Esophagus muscularis mucosa (tissue), 4 donors: ENCODE measurements at regions not wholly inside any gene's neighbourhood (a gene's known extent, or its start where the extent isn't known, plus 50 kb on each side); places are given as distances from the start of the nearest gene placed in this dataset.
"Not testable (repeated sequence)": the region's sequence is repeated elsewhere in the genome, so short reads cannot be mapped to it uniquely, and the experiment has no call there.

Experiments used
- DNase-seq: peaks from one replicate; pipeline ENCODE4 v3.0.0-alpha.2; 2017; ENCODE audit errors: extremely low spot score
- H3K27ac ChIP-seq, 4 donors: fragments of 200-600 bp; sonication (generic); replicated peaks in 1 of 4; 1 replicate in 3 of 4; 2 replicates in 1 of 4; pipeline ENCODE4 v1.5.1; 2016 to 2019; ENCODE audit warnings: mild to moderate bottlenecking in 1 of 4
- H3K27me3 ChIP-seq, 4 donors: fragments of 200-600 bp; sonication (generic); one replicate each; pipeline versions ENCODE4 v1.5.1 to v1.6.0; 2016 to 2019
- H3K36me3 ChIP-seq, 4 donors: fragments of 200-600 bp; sonication (generic); one replicate each; pipeline ENCODE4 v1.5.1; 2016 to 2019
- H3K4me1 ChIP-seq, 4 donors: fragments of 200-600 bp; sonication (generic); one replicate each; pipeline ENCODE4 v1.5.1; 2016 to 2019
- H3K4me3 ChIP-seq, 4 donors: fragments of 200-600 bp; sonication (generic); 1 replicate in 2 of 4; 2 replicates in 2 of 4; pipeline ENCODE4 v1.5.1; 2016 to 2019; ENCODE audit warnings: mild to moderate bottlenecking in 4 of 4, moderate library complexity in 1 of 4
- H3K9me3 ChIP-seq, 4 donors: fragments of 200-600 bp; sonication (generic); 1 replicate in 3 of 4; 2 replicates in 1 of 4; pipeline ENCODE4 v1.5.1; 2016 to 2019
- CTCF ChIP-seq, 3 experiments: fragments of 200-600 bp in 2 of 3; fragments of 450-650 bp in 1 of 3; sonication (generic) in 2 of 3; IDR thresholded peaks; one replicate each; pipeline ENCODE4 v1.5.1; 2017 to 2019; ENCODE audit warnings: antibody characterized with exemption in 3 of 3, mild to moderate bottlenecking in 2 of 3, moderate library complexity in 1 of 3
- EP300 ChIP-seq: sonication (generic); formaldehyde crosslinking; IDR thresholded peaks from one replicate; pipeline ENCODE4 v1.6.1; 2017; ENCODE audit warnings: antibody characterized with exemption
- POLR2A ChIP-seq: fragments of 450-650 bp; IDR thresholded peaks from one replicate; pipeline ENCODE4 v1.6.1; 2017; ENCODE audit warnings: antibody characterized with exemption, moderate library complexity, mild to moderate bottlenecking, low read depth
- POLR2AphosphoS5 ChIP-seq, 2 donors: sonication (generic); formaldehyde crosslinking; IDR thresholded peaks; one replicate each; pipeline ENCODE4 v1.6.1; 2017; ENCODE audit warnings: antibody characterized with exemption in 2 of 2
- WGBS: methylation state at CpG from one replicate; pipeline ENCODE4 v1.1.5; 2018; 5-methylcytosine and 5-hydroxymethylcytosine counted together
- intact Hi-C: fragments of 100-400 bp; cut with DNase I; formaldehyde crosslinking; loops from one replicate; pipeline ENCODE4 v1.15.1; 2023

- Histone ChIP-seq H3K4me1 (no peaks in the 10 kb centered on the region), H3K9me3 (no peaks in the 10 kb centered on the region), H3K36me3 (no peaks in the 10 kb centered on the region), H3K27me3 (peaks cover 0 to 11% (median 0%) of the 10 kb centered on the region in 4 donors), H3K4me3 (no peak overlapping the region), H3K27ac (no peak overlapping the region)
- 95% methylated on average over 16 of the region's 17 CpGs for WGBS
- DNase-seq: no peak
- TF ChIP-seq POLR2AphosphoS5 (IDR thresholded peaks at IDR 0.05) (no peak), POLR2A (no peak), EP300 (no peak), CTCF (IDR thresholded peaks at IDR 0.05) (no peak)
- intact Hi-C loops: no loop called here
Measured at GRCh38 chr5:1958211-1959010, 75.7 kb upstream of the IRX4 start.

GRCh38 chr5:1955586-1955985 lies 72.9 kb upstream of the IRX4 start:
- Histone ChIP-seq H3K4me3 (no peak overlapping the region), H3K27me3 (peaks cover 0 to 36% (median 0%) of the 10 kb centered on the region in 4 donors), H3K4me1 (peaks cover 0 to 4% (median 0%) of the 10 kb centered on the region in 4 donors), H3K36me3 (no peaks in the 10 kb centered on the region), H3K9me3 (no peaks in the 10 kb centered on the region), H3K27ac (no peak overlapping the region)
- intact Hi-C loops: no loop called here
- no peak for DNase-seq
- 94% methylated on average over 6 of the region's 6 CpGs for WGBS
- no peak for TF ChIP-seq CTCF (IDR thresholded peaks at IDR 0.05)
- no peak for TF ChIP-seq POLR2A

GRCh38 chr5:1953710-1954109 lies 71.0 kb upstream of the IRX4 start:
- H3K36me3 ChIP-seq, DNase-seq, intact Hi-C loops, H3K4me3 ChIP-seq, H3K9me3 ChIP-seq, H3K27ac ChIP-seq: not testable (repeated sequence)
- Histone ChIP-seq H3K27me3 (peaks cover 0 to 44% (median 0%) of the 10 kb centered on the region in 4 donors), H3K4me1 (peaks cover 5 to 11% (median 7%) of the 10 kb centered on the region in 4 donors)
- WGBS: 87% methylated on average over 4 of the region's 5 CpGs

GRCh38 chr5:1952444-1953099 lies 69.8 kb upstream of the IRX4 start:
- no peak for DNase-seq
- intact Hi-C loops: no loop called here
- peaks cover 14 to 19% (median 17%) of the 10 kb centered on the region in 4 donors for H3K4me1 ChIP-seq
- no peaks in the 10 kb centered on the region for H3K9me3 ChIP-seq
- no peak overlapping the region for H3K4me3 ChIP-seq
- WGBS: 40% methylated on average over 19 of the region's 20 CpGs
- peaks cover 0 to 42% (median 0%) of the 10 kb centered on the region in 4 donors for H3K27me3 ChIP-seq
- H3K36me3 ChIP-seq: no peaks in the 10 kb centered on the region
- no peak overlapping the region for H3K27ac ChIP-seq
- TF ChIP-seq EP300: no peak

- no peak for TF ChIP-seq CTCF (IDR thresholded peaks at IDR 0.05)
- no peak for TF ChIP-seq POLR2A
- no peak for TF ChIP-seq POLR2AphosphoS5 (IDR thresholded peaks at IDR 0.05)
- no peak for TF ChIP-seq EP300
- peaks cover 0 to 42% (median 0%) of the 10 kb centered on the region in 4 donors for H3K27me3 ChIP-seq
- H3K4me1 ChIP-seq: peaks cover 17 to 19% (median 18%) of the 10 kb centered on the region in 4 donors
- intact Hi-C loops: no loop called here
- no peak for DNase-seq
- H3K36me3 ChIP-seq: no peaks in the 10 kb centered on the region
- WGBS: 73% methylated on average over 3 of the region's 8 CpGs
- no peak overlapping the region for H3K4me3 ChIP-seq
- H3K9me3 ChIP-seq: no peaks in the 10 kb centered on the region
- H3K27ac ChIP-seq: no peak overlapping the region
Measured at GRCh38 chr5:1952021-1952420, 69.3 kb upstream of the IRX4 start.
